ENCODE measurements at regions not wholly inside any gene's neighbourhood (a gene's known extent, or its start where the extent isn't known, plus 50 kb on each side); places are given as distances from the start of the nearest gene placed in this dataset.

DNA sequence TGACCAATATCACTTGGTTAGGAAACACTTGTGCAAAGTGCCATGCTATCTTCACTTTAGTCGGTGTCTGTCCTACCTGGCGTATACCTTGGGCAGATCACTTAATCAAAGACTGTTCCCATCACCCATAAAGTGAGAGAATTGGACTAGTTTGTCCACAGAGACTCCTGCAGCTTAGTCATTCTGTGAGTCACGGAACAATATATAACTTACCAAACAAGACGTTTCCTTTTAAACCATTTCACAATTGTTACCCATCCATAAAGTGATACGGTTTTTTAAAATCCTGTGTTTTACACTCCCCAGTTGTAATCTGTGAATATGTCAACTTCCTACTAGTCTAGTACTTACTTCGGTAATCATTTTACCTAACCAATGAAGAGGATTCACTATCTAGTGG lies 499.3 kb upstream of the SMIM21 start:
- Histone ChIP-seq H3K4me3 (no peak overlapping the region), H2AFZ (ENCODE audit: low read depth, low read length) (no peak overlapping the region), H3K27me3 (ENCODE audit: control insufficient read depth in 2 of 2, insufficient read depth in 2 of 2, low read length in 2 of 2) (no peaks in the 10 kb centered on the region), H3K9me1 (ENCODE audit: control insufficient read depth, insufficient read depth, low read length) (no peaks in the 10 kb centered on the region), H3K4me2 (ENCODE audit: insufficient read depth, low read length) (no peak overlapping the region), H3K9me3 (replicated peaks; ENCODE audit: control insufficient read depth, insufficient read depth, low read depth, low read length) (no peaks in the 10 kb centered on the region), H3K4me1 (replicated peaks in 1 of 2; ENCODE audit: control insufficient read depth in 2 of 2, insufficient read depth in 2 of 2, low read length in 2 of 2) (no peaks in the 10 kb centered on the region), H3K79me2 (ENCODE audit: control insufficient read depth, insufficient read depth, low read length) (no peaks in the 10 kb centered on the region), H3K27ac (ENCODE audit: extremely low read depth, low read depth, low read length) (no peak overlapping the region), H4K20me1 (replicated peaks; ENCODE audit: control insufficient read depth, insufficient read depth, low read length) (no peaks in the 10 kb centered on the region), H3K36me3 (ENCODE audit: control insufficient read depth, insufficient read depth, low read length) (no peaks in the 10 kb centered on the region), H3K9ac (ENCODE audit: insufficient read depth in 1 of 2, low read depth in 2 of 2, low read length in 2 of 2) (no peak overlapping the region)
- ATAC-seq = no peak
- intact Hi-C loops (cut with micrococcal nuclease) = no loop called here
- BruUV-seq (replicated peaks) = no TSS peak
- DNase-seq (ENCODE audit: extremely low read depth in 1 of 4, low spot score in 3 of 4) = no peak
- FAIRE-seq = no peak
- ChIA-PET CTCF (ENCODE audit: low intra/inter-chr PET ratio) (no interaction called here), POLR2A (no interaction called here)
- WGBS (ENCODE audit: insufficient coverage, low coverage, missing lambda C conversion rate) = 2% methylated on average over 6 of the region's 6 CpGs
- no peak for TF ChIP-seq ELF1 (tag; IDR thresholded peaks at IDR 0.05)
- TF ChIP-seq, protein P1, sequence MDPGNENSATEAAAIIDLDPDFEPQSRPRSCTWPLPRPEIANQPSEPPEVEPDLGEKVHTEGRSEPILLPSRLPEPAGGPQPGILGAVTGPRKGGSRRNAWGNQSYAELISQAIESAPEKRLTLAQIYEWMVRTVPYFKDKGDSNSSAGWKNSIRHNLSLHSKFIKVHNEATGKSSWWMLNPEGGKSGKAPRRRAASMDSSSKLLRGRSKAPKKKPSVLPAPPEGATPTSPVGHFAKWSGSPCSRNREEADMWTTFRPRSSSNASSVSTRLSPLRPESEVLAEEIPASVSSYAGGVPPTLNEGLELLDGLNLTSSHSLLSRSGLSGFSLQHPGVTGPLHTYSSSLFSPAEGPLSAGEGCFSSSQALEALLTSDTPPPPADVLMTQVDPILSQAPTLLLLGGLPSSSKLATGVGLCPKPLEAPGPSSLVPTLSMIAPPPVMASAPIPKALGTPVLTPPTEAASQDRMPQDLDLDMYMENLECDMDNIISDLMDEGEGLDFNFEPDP (CRISPR knock-in tag; IDR thresholded peaks at IDR 0.05) = no peak
- in situ Hi-C loops (cut with MboI) = no loop called here

DNA sequence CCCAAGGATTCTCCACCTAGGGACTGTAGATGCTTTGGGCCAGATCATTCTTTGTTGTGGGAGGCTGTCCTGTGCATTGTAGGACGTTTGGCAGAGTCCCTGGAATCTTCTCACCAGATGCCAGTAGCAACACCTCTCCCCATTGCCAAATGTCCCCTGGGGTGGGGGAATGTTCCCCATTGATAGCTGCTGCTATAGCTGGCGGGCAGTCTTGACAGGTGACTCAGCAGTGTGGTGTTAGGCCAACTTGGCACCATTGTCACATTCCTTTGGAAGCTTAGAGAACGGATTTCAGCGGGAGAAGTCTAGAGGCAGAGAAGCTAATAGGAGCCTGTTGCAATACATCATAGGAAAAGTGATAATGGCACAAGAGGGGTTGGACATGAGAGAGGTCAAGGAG lies 495.7 kb upstream of the SMIM21 start:
- Histone ChIP-seq H2AFZ (ENCODE audit: low read depth, low read length) (no peak overlapping the region), H3K9ac (ENCODE audit: insufficient read depth in 1 of 2, low read depth in 2 of 2, low read length in 2 of 2) (no peak overlapping the region), H3K79me2 (ENCODE audit: control insufficient read depth, insufficient read depth, low read length) (no peaks in the 10 kb centered on the region), H3K9me3 (replicated peaks; ENCODE audit: control insufficient read depth, insufficient read depth, low read depth, low read length) (no peaks in the 10 kb centered on the region), H3K4me2 (ENCODE audit: insufficient read depth, low read length) (no peak overlapping the region), H3K4me1 (replicated peaks in 1 of 2; ENCODE audit: control insufficient read depth in 2 of 2, insufficient read depth in 2 of 2, low read length in 2 of 2) (no peaks in the 10 kb centered on the region), H3K9me1 (ENCODE audit: control insufficient read depth, insufficient read depth, low read length) (no peaks in the 10 kb centered on the region), H4K20me1 (replicated peaks; ENCODE audit: control insufficient read depth, insufficient read depth, low read length) (no peaks in the 10 kb centered on the region), H3K27ac (ENCODE audit: extremely low read depth, low read depth, low read length) (no peak overlapping the region), H3K27me3 (ENCODE audit: control insufficient read depth in 2 of 2, insufficient read depth in 2 of 2, low read length in 2 of 2) (no peaks in the 10 kb centered on the region), H3K36me3 (ENCODE audit: control insufficient read depth, insufficient read depth, low read length) (no peaks in the 10 kb centered on the region), H3K4me3 (no peak overlapping the region)
- FAIRE-seq (no peak), DNase-seq (ENCODE audit: extremely low read depth in 1 of 4, low spot score in 3 of 4) (no peak), ATAC-seq (no peak)
- no TSS peak for BruUV-seq (replicated peaks)
- in situ Hi-C loops (cut with MboI) (no loop called here), intact Hi-C loops (cut with micrococcal nuclease) (no loop called here)
- CTCF ChIA-PET (ENCODE audit: low intra/inter-chr PET ratio) = no interaction called here
- POLR2A ChIA-PET = no interaction called here
- TF ChIP-seq NFRKB (IDR thresholded peaks at IDR 0.05; ENCODE audit: low read depth) (no peak), ZNF707 (CRISPR knock-in tag; conservative IDR thresholded peaks at IDR 0.05) (no peak), ZNF778 (CRISPR knock-in tag; IDR thresholded peaks at IDR 0.05) (no peak), CAMTA2 (CRISPR knock-in tag; conservative IDR thresholded peaks at IDR 0.05) (no peak), MXI1 (IDR thresholded peaks at IDR 0.05; ENCODE audit: low read depth, low read length) (no peak), GABPB1 (CRISPR knock-in tag; IDR thresholded peaks at IDR 0.05) (no peak), MCM7 (IDR thresholded peaks at IDR 0.05) (no peak), HLTF (IDR thresholded peaks at IDR 0.05) (no peak), SMARCA5 (IDR thresholded peaks at IDR 0.05) (no peak), HCFC1 (IDR thresholded peaks at IDR 0.05; ENCODE audit: low read depth, low read length) (no peak), NFE2 (IDR thresholded peaks at IDR 0.05; ENCODE audit: low read depth) (no peak)
- TF ChIP-seq, protein P2, sequence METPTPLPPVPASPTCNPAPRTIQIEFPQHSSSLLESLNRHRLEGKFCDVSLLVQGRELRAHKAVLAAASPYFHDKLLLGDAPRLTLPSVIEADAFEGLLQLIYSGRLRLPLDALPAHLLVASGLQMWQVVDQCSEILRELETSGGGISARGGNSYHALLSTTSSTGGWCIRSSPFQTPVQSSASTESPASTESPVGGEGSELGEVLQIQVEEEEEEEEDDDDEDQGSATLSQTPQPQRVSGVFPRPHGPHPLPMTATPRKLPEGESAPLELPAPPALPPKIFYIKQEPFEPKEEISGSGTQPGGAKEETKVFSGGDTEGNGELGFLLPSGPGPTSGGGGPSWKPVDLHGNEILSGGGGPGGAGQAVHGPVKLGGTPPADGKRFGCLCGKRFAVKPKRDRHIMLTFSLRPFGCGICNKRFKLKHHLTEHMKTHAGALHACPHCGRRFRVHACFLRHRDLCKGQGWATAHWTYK (CRISPR knock-in tag; IDR thresholded peaks at IDR 0.05) = no peak
- TF ChIP-seq, protein P3, sequence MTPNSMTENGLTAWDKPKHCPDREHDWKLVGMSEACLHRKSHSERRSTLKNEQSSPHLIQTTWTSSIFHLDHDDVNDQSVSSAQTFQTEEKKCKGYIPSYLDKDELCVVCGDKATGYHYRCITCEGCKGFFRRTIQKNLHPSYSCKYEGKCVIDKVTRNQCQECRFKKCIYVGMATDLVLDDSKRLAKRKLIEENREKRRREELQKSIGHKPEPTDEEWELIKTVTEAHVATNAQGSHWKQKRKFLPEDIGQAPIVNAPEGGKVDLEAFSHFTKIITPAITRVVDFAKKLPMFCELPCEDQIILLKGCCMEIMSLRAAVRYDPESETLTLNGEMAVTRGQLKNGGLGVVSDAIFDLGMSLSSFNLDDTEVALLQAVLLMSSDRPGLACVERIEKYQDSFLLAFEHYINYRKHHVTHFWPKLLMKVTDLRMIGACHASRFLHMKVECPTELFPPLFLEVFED (CRISPR knock-in tag; conservative IDR thresholded peaks at IDR 0.05) = no peak
- WGBS (ENCODE audit: insufficient coverage, low coverage, missing lambda C conversion rate) = 0% methylated on average over 3 of the region's 4 CpGs

Data from K562 (cell line).